ENCODE measurements at regions not wholly inside any gene's neighbourhood (a gene's known extent, or its start where the extent isn't known, plus 50 kb on each side); places are given as distances from the start of the nearest gene placed in this dataset.

- POLR2A ChIA-PET (ENCODE audit: low non-redundant PET), result no interaction called here
- CTCF ChIA-PET, result no interaction called here
- no peak for DNase-seq (ENCODE audit: low spot score)
- no peak overlapping the region for H3K27ac ChIP-seq
- no peak for TF ChIP-seq CTCF (conservative IDR thresholded peaks at IDR 0.05; ENCODE audit: low read depth)
Observed at GRCh38 chr5:61257421-61257820, 74.6 kb upstream of the ZSWIM6 start.

GRCh38 chr5:61261136-61261535 is 70.9 kb upstream of the ZSWIM6 start:
- H3K27ac ChIP-seq, result no peak overlapping the region
- POLR2A ChIA-PET (ENCODE audit: low non-redundant PET), result no interaction called here
- CTCF ChIA-PET, result no interaction called here
- DNase-seq (ENCODE audit: low spot score), result no peak
- no peak for TF ChIP-seq CTCF (conservative IDR thresholded peaks at IDR 0.05; ENCODE audit: low read depth)

- CTCF ChIA-PET, result no interaction called here
- TF ChIP-seq CTCF (conservative IDR thresholded peaks at IDR 0.05; ENCODE audit: low read depth), result no peak
- POLR2A ChIA-PET (ENCODE audit: low non-redundant PET), result no interaction called here
- H3K27ac ChIP-seq, result no peak overlapping the region
- no peak for DNase-seq (ENCODE audit: low spot score)
Observed at GRCh38 chr5:61262080-61262479, 70.0 kb upstream of the ZSWIM6 start.

GRCh38 chr5:61263072-61263471 is 69.0 kb upstream of the ZSWIM6 start:
- ChIA-PET CTCF (interaction anchor here (0.7 kb wide), 1 partner anchor 15 kb away, joined by 3 read pairs; no protein-coding TSS in a partner anchor), POLR2A (ENCODE audit: low non-redundant PET) (no interaction called here)
- no peak overlapping the region for H3K27ac ChIP-seq
- TF ChIP-seq CTCF (conservative IDR thresholded peaks at IDR 0.05; ENCODE audit: low read depth), result no peak
- no peak for DNase-seq (ENCODE audit: low spot score)

- TF ChIP-seq CTCF (conservative IDR thresholded peaks at IDR 0.05; ENCODE audit: low read depth), result no peak
- CTCF ChIA-PET, result interaction anchor here (0.7 kb wide), 1 partner anchor 14 kb away, joined by 3 read pairs; no protein-coding TSS in a partner anchor
- POLR2A ChIA-PET (ENCODE audit: low non-redundant PET), result interaction anchor here (0.5 kb wide), 1 partner anchor 50 kb away, joined by 3 read pairs; no protein-coding TSS in a partner anchor
Observed at GRCh38 chr5:61263561-61264272, 68.3 kb upstream of the ZSWIM6 start.

GRCh38 chr5:61264273-61264661 is 67.8 kb upstream of the ZSWIM6 start:
- ChIA-PET POLR2A (ENCODE audit: low non-redundant PET) (interaction anchor here (0.5 kb wide), 1 partner anchor 50 kb away, joined by 3 read pairs; no protein-coding TSS in a partner anchor), CTCF (no interaction called here)
- DNase-seq (ENCODE audit: low spot score), result no peak
- no peak for TF ChIP-seq CTCF (conservative IDR thresholded peaks at IDR 0.05; ENCODE audit: low read depth)
- H3K27ac ChIP-seq, result no peak overlapping the region

More at GRCh38 chr5:61263561-61264272, 68.3 kb upstream of the ZSWIM6 start:
- no peak for DNase-seq (ENCODE audit: low spot score)
- H3K27ac ChIP-seq, result no peak overlapping the region
